ENCODE measurements at regions not wholly inside any gene's neighbourhood (a gene's known extent, or its start where the extent isn't known, plus 50 kb on each side); places are given as distances from the start of the nearest gene placed in this dataset.
"Not testable (repeated sequence)": the region's sequence is repeated elsewhere in the genome, so short reads cannot be mapped to it uniquely, and the experiment has no call there.

GRCh38 chr11:116328851-116329250 is 443.9 kb downstream of the BUD13 start:
- 78 to 83% methylated on average over 3 of the region's 3 CpGs for WGBS, 2 donors

GRCh38 chr11:116328391-116328790 is 444.4 kb downstream of the BUD13 start:
- no peaks in the 10 kb centered on the region for H3K9me3 ChIP-seq (ENCODE audit: control insufficient read depth in 2 of 2, insufficient read depth in 1 of 2, low read depth in 1 of 2, low read length in 1 of 2)
- no peaks in the 10 kb centered on the region for H3K36me3 ChIP-seq (ENCODE audit: control insufficient read depth in 2 of 2, insufficient read depth in 2 of 2, low read length in 1 of 2)
- 69 to 81% methylated on average over 4 of the region's 4 CpGs for WGBS, 2 donors
- H3K27ac ChIP-seq (ENCODE audit: low read depth in 2 of 2, low read length in 1 of 2) = no peak overlapping the region
- no peaks in the 10 kb centered on the region for H3K27me3 ChIP-seq (ENCODE audit: control insufficient read depth in 1 of 2, insufficient read depth in 2 of 2, low read length in 2 of 2)
- H3K4me1 ChIP-seq (ENCODE audit: control insufficient read depth in 2 of 2, insufficient read depth in 2 of 2, low read length in 1 of 2) = peaks cover 0 to 1% of the 10 kb centered on the region in 2 donors
- no peak overlapping the region for H3K4me3 ChIP-seq (ENCODE audit: low read depth in 1 of 2, low read length in 2 of 2)

More at GRCh38 chr11:116328851-116329250, 443.9 kb downstream of the BUD13 start:
- Histone ChIP-seq H3K9me3 (ENCODE audit: control insufficient read depth in 2 of 2, insufficient read depth in 1 of 2, low read depth in 1 of 2, low read length in 1 of 2) (no peaks in the 10 kb centered on the region), H3K36me3 (ENCODE audit: control insufficient read depth in 2 of 2, insufficient read depth in 2 of 2, low read length in 1 of 2) (no peaks in the 10 kb centered on the region), H3K4me3 (ENCODE audit: low read depth in 1 of 2, low read length in 2 of 2) (no peak overlapping the region), H3K4me1 (ENCODE audit: control insufficient read depth in 2 of 2, insufficient read depth in 2 of 2, low read length in 1 of 2) (peaks cover 0 to 1% of the 10 kb centered on the region in 2 donors), H3K27ac (ENCODE audit: low read depth in 2 of 2, low read length in 1 of 2) (no peak overlapping the region), H3K27me3 (ENCODE audit: control insufficient read depth in 1 of 2, insufficient read depth in 2 of 2, low read length in 2 of 2) (no peaks in the 10 kb centered on the region)

- WGBS, 2 donors = 74 to 77% methylated on average over 2 of the region's 2 CpGs
- Histone ChIP-seq H3K4me3 (ENCODE audit: low read depth in 1 of 2, low read length in 2 of 2) (no peak overlapping the region), H3K36me3 (ENCODE audit: control insufficient read depth in 2 of 2, insufficient read depth in 2 of 2, low read length in 1 of 2) (no peaks in the 10 kb centered on the region)
These were observed 446.6 kb downstream of the BUD13 start for GRCh38 chr11:116326146-116326545.

GRCh38 chr11:116325247-116325646 is 447.5 kb downstream of the BUD13 start:
- Histone ChIP-seq H3K9me3 (ENCODE audit: control insufficient read depth in 2 of 2, insufficient read depth in 1 of 2, low read depth in 1 of 2, low read length in 1 of 2) (no peaks in the 10 kb centered on the region), H3K27ac (ENCODE audit: low read depth in 2 of 2, low read length in 1 of 2) (no peak overlapping the region), H3K4me1 (ENCODE audit: control insufficient read depth in 2 of 2, insufficient read depth in 2 of 2, low read length in 1 of 2) (peaks cover 0 to 1% of the 10 kb centered on the region in 2 donors), H3K36me3 (ENCODE audit: control insufficient read depth in 2 of 2, insufficient read depth in 2 of 2, low read length in 1 of 2) (no peaks in the 10 kb centered on the region), H3K27me3 (ENCODE audit: control insufficient read depth in 1 of 2, insufficient read depth in 2 of 2, low read length in 2 of 2) (no peaks in the 10 kb centered on the region), H3K4me3 (ENCODE audit: low read depth in 1 of 2, low read length in 2 of 2) (no peak overlapping the region)
- WGBS, 2 donors = 64 to 88% methylated on average over 3 of the region's 3 CpGs

More at GRCh38 chr11:116326146-116326545, 446.6 kb downstream of the BUD13 start:
- Histone ChIP-seq H3K27me3 (ENCODE audit: control insufficient read depth in 1 of 2, insufficient read depth in 2 of 2, low read length in 2 of 2) (no peaks in the 10 kb centered on the region), H3K4me1 (ENCODE audit: control insufficient read depth in 2 of 2, insufficient read depth in 2 of 2, low read length in 1 of 2) (peaks cover 0 to 1% of the 10 kb centered on the region in 2 donors), H3K27ac (ENCODE audit: low read depth in 2 of 2, low read length in 1 of 2) (no peak overlapping the region), H3K9me3 (ENCODE audit: control insufficient read depth in 2 of 2, insufficient read depth in 1 of 2, low read depth in 1 of 2, low read length in 1 of 2) (no peaks in the 10 kb centered on the region)

GRCh38 chr11:116324077-116324476 is 448.7 kb downstream of the BUD13 start:
- 93 to 97% methylated on average over 6 of the region's 6 CpGs for WGBS, 2 donors
- H3K4me1 ChIP-seq (ENCODE audit: control insufficient read depth in 2 of 2, insufficient read depth in 2 of 2, low read length in 1 of 2); H3K27ac ChIP-seq (ENCODE audit: low read depth in 2 of 2, low read length in 1 of 2); H3K36me3 ChIP-seq (ENCODE audit: control insufficient read depth in 2 of 2, insufficient read depth in 2 of 2, low read length in 1 of 2); H3K4me3 ChIP-seq (ENCODE audit: low read depth in 1 of 2, low read length in 2 of 2); H3K9me3 ChIP-seq (ENCODE audit: control insufficient read depth in 2 of 2, insufficient read depth in 1 of 2, low read depth in 1 of 2, low read length in 1 of 2); H3K27me3 ChIP-seq (ENCODE audit: control insufficient read depth in 1 of 2, insufficient read depth in 2 of 2, low read length in 2 of 2): not testable (repeated sequence)

- Histone ChIP-seq H3K9me3 (ENCODE audit: control insufficient read depth in 2 of 2, insufficient read depth in 1 of 2, low read depth in 1 of 2, low read length in 1 of 2) (no peaks in the 10 kb centered on the region), H3K4me1 (ENCODE audit: control insufficient read depth in 2 of 2, insufficient read depth in 2 of 2, low read length in 1 of 2) (peaks cover 4% of the 10 kb centered on the region in 2 donors), H3K36me3 (ENCODE audit: control insufficient read depth in 2 of 2, insufficient read depth in 2 of 2, low read length in 1 of 2) (no peaks in the 10 kb centered on the region), H3K27me3 (ENCODE audit: control insufficient read depth in 1 of 2, insufficient read depth in 2 of 2, low read length in 2 of 2) (no peaks in the 10 kb centered on the region), H3K4me3 (ENCODE audit: low read depth in 1 of 2, low read length in 2 of 2) (no peak overlapping the region), H3K27ac (ENCODE audit: low read depth in 2 of 2, low read length in 1 of 2) (no peak overlapping the region)
- 70 to 72% methylated on average over 3 of the region's 3 CpGs for WGBS, 2 donors
These were observed 455.6 kb downstream of the BUD13 start for GRCh38 chr11:116317212-116317611.

- Histone ChIP-seq H3K4me1 (ENCODE audit: control insufficient read depth in 2 of 2, insufficient read depth in 2 of 2, low read length in 1 of 2) (peaks cover 4% of the 10 kb centered on the region in 2 donors), H3K9me3 (ENCODE audit: control insufficient read depth in 2 of 2, insufficient read depth in 1 of 2, low read depth in 1 of 2, low read length in 1 of 2) (no peaks in the 10 kb centered on the region), H3K36me3 (ENCODE audit: control insufficient read depth in 2 of 2, insufficient read depth in 2 of 2, low read length in 1 of 2) (no peaks in the 10 kb centered on the region)
These were observed 458.8 kb downstream of the BUD13 start for GRCh38 chr11:116314006-116314405.

GRCh38 chr11:116312570-116313391 is 460.0 kb downstream of the BUD13 start:
- H3K36me3 ChIP-seq (ENCODE audit: control insufficient read depth in 2 of 2, insufficient read depth in 2 of 2, low read length in 1 of 2) = no peaks in the 10 kb centered on the region
- H3K27me3 ChIP-seq (ENCODE audit: control insufficient read depth in 1 of 2, insufficient read depth in 2 of 2, low read length in 2 of 2) = no peaks in the 10 kb centered on the region
- no peak overlapping the region for H3K27ac ChIP-seq (ENCODE audit: low read depth in 2 of 2, low read length in 1 of 2)
- 18 to 26% methylated on average over 15 of the region's 15 CpGs for WGBS, 2 donors
- no peaks in the 10 kb centered on the region for H3K9me3 ChIP-seq (ENCODE audit: control insufficient read depth in 2 of 2, insufficient read depth in 1 of 2, low read depth in 1 of 2, low read length in 1 of 2)
- H3K4me3 ChIP-seq (ENCODE audit: low read depth in 1 of 2, low read length in 2 of 2) = no peak overlapping the region
- peaks cover 4% of the 10 kb centered on the region in 2 donors for H3K4me1 ChIP-seq (ENCODE audit: control insufficient read depth in 2 of 2, insufficient read depth in 2 of 2, low read length in 1 of 2)

More at GRCh38 chr11:116314006-116314405, 458.8 kb downstream of the BUD13 start:
- H3K27me3 ChIP-seq (ENCODE audit: control insufficient read depth in 1 of 2, insufficient read depth in 2 of 2, low read length in 2 of 2) = no peaks in the 10 kb centered on the region
- no peak overlapping the region for H3K4me3 ChIP-seq (ENCODE audit: low read depth in 1 of 2, low read length in 2 of 2)
- no peak overlapping the region for H3K27ac ChIP-seq (ENCODE audit: low read depth in 2 of 2, low read length in 1 of 2)

- no peak overlapping the region for H3K27ac ChIP-seq (ENCODE audit: low read depth in 2 of 2, low read length in 1 of 2)
- H3K4me1 ChIP-seq (ENCODE audit: control insufficient read depth in 2 of 2, insufficient read depth in 2 of 2, low read length in 1 of 2) = peaks cover 4% of the 10 kb centered on the region in 2 donors
- H3K4me3 ChIP-seq (ENCODE audit: low read depth in 1 of 2, low read length in 2 of 2) = no peak overlapping the region
- no peaks in the 10 kb centered on the region for H3K9me3 ChIP-seq (ENCODE audit: control insufficient read depth in 2 of 2, insufficient read depth in 1 of 2, low read depth in 1 of 2, low read length in 1 of 2)
- H3K27me3 ChIP-seq (ENCODE audit: control insufficient read depth in 1 of 2, insufficient read depth in 2 of 2, low read length in 2 of 2) = no peaks in the 10 kb centered on the region
- WGBS, 2 donors = 64 to 79% methylated on average over 3 of the region's 3 CpGs
- H3K36me3 ChIP-seq (ENCODE audit: control insufficient read depth in 2 of 2, insufficient read depth in 2 of 2, low read length in 1 of 2) = no peaks in the 10 kb centered on the region
These were observed 461.6 kb downstream of the BUD13 start for GRCh38 chr11:116311206-116311605.

GRCh38 chr11:116310698-116311097 is 462.1 kb downstream of the BUD13 start:
- H3K4me3 ChIP-seq (ENCODE audit: low read depth in 1 of 2, low read length in 2 of 2) = no peak overlapping the region
- WGBS, 2 donors = 73 to 78% methylated on average over 6 of the region's 6 CpGs
- peaks cover 4% of the 10 kb centered on the region in 2 donors for H3K4me1 ChIP-seq (ENCODE audit: control insufficient read depth in 2 of 2, insufficient read depth in 2 of 2, low read length in 1 of 2)
- H3K27me3 ChIP-seq (ENCODE audit: control insufficient read depth in 1 of 2, insufficient read depth in 2 of 2, low read length in 2 of 2) = no peaks in the 10 kb centered on the region
- H3K36me3 ChIP-seq (ENCODE audit: control insufficient read depth in 2 of 2, insufficient read depth in 2 of 2, low read length in 1 of 2) = no peaks in the 10 kb centered on the region
- no peak overlapping the region for H3K27ac ChIP-seq (ENCODE audit: low read depth in 2 of 2, low read length in 1 of 2)
- no peaks in the 10 kb centered on the region for H3K9me3 ChIP-seq (ENCODE audit: control insufficient read depth in 2 of 2, insufficient read depth in 1 of 2, low read depth in 1 of 2, low read length in 1 of 2)
